Panc1 (cell line): ENCODE measurements at regions not wholly inside any gene's neighbourhood (a gene's known extent, or its start where the extent isn't known, plus 50 kb on each side); places are given as distances from the start of the nearest gene placed in this dataset.

ENCODE experiments used
- ATAC-seq: fragments of 200-7000 bp; cut with Tn5 transposase; 2 replicates; pipeline ENCODE4 v1.9.1; 2020; ENCODE audit warnings: mild to moderate bottlenecking, moderate library complexity
- BruUV-seq: library from RNA; stranded (reverse); fragments of 400-500 nt; replicated peaks from 2 replicates; lab custom pipeline; 2021; lab: Mats Ljungman, UMichigan
- CTCF ChIA-PET: fragments of 300-600 bp; sonication (Branson Sonifier 250); formaldehyde crosslinking; loops from one replicate; lab custom pipeline; 2022; ENCODE audit warnings: antibody characterized with exemption; lab: Charles Lee
- POLR2A ChIA-PET: fragments of 300-600 bp; sonication (Branson Sonifier 250); formaldehyde crosslinking; loops from one replicate; lab custom pipeline; 2022; ENCODE audit warnings: antibody characterized with exemption; lab: Charles Lee
- DNase-seq: peaks from one replicate; pipeline ENCODE4 v3.0.0-alpha.2; 2010; ENCODE audit warnings: low read depth, low spot score
- H3K27ac ChIP-seq: 2 replicates; pipeline ENCODE4 v1.5.1; 2011; ENCODE audit warnings: mild to moderate bottlenecking, low read length, inconsistent platforms
- H3K27me3 ChIP-seq: fragments of 200-500 bp; sonication (Bioruptor generic); 2 replicates; pipeline ENCODE4 v1.6.0; 2014; ENCODE audit warnings: low read length, inconsistent platforms; ENCODE audit not compliant: control insufficient read depth, insufficient read depth
- H3K36me3 ChIP-seq: fragments of 200-500 bp; sonication (Bioruptor generic); 2 replicates; pipeline ENCODE4 v1.5.1; 2014; ENCODE audit warnings: inconsistent platforms, mild to moderate bottlenecking, low read length, moderate library complexity; ENCODE audit not compliant: control insufficient read depth, insufficient read depth
- H3K4me1 ChIP-seq: 2 replicates; pipeline ENCODE4 v1.5.1; 2011; ENCODE audit warnings: inconsistent platforms, mild to moderate bottlenecking, low read length, moderate library complexity; ENCODE audit not compliant: control insufficient read depth, insufficient read depth
- H3K4me3 ChIP-seq, 2 experiments: 2 replicates each; pipeline ENCODE4 v1.5.1; 2011 to 2012; ENCODE audit warnings: low read depth in 2 of 2, low read length in 2 of 2, mild to moderate bottlenecking in 2 of 2, inconsistent platforms in 1 of 2, moderate library complexity in 1 of 2
- H3K9me3 ChIP-seq: fragments of 200-500 bp; sonication (Bioruptor generic); 2 replicates; pipeline ENCODE4 v1.5.1; 2014; ENCODE audit warnings: low read depth, mild to moderate bottlenecking, inconsistent platforms, low read length, moderate library complexity; ENCODE audit not compliant: control insufficient read depth, insufficient read depth
- POLR2AphosphoS5 ChIP-seq: IDR thresholded peaks from 2 replicates; pipeline ENCODE4 v1.6.1; 2012; ENCODE audit warnings: mild to moderate bottlenecking, low read depth, low read length, moderate library complexity
- SIN3A ChIP-seq: IDR thresholded peaks from 2 replicates; pipeline ENCODE4 v1.6.1; 2012; ENCODE audit warnings: low read depth, mild to moderate bottlenecking, low read length, moderate library complexity, borderline replicate concordance; ENCODE audit not compliant: insufficient read depth
- TCF7L2 ChIP-seq: IDR thresholded peaks from 2 replicates; pipeline ENCODE4 v1.6.1; 2011; ENCODE audit warnings: mild to moderate bottlenecking, low read depth, low read length, inconsistent platforms
- in situ Hi-C: cut with HindIII; loops from 2 replicates; pipeline ENCODE4 v1.10.0; 2016; ENCODE audit warnings: low sequenced_read_pairs, low pct_unique_long_range_greater_than_20kb
- intact Hi-C: fragments of 100-400 bp; cut with micrococcal nuclease; formaldehyde crosslinking; loops from one replicate; pipeline ENCODE4 v1.10.0; 2022; ENCODE audit not compliant: unreplicated experiment
- TF ChIP-seq, protein P1 (sequence below), 2 experiments: IDR thresholded peaks; 2 replicates each; pipeline ENCODE4 v1.6.1; 2011 to 2012; ENCODE audit warnings: low read depth in 2 of 2, control low read depth in 1 of 2, low read length in 1 of 2, mild to moderate bottlenecking in 1 of 2, moderate library complexity in 1 of 2; ENCODE audit not compliant: insufficient read depth in 1 of 2
- TF ChIP-seq, protein P2 (sequence below): fragments of 450-650 bp; IDR thresholded peaks from 2 replicates; pipeline ENCODE4 v1.5.1; 2017; ENCODE audit warnings: mild to moderate bottlenecking

DNA sequence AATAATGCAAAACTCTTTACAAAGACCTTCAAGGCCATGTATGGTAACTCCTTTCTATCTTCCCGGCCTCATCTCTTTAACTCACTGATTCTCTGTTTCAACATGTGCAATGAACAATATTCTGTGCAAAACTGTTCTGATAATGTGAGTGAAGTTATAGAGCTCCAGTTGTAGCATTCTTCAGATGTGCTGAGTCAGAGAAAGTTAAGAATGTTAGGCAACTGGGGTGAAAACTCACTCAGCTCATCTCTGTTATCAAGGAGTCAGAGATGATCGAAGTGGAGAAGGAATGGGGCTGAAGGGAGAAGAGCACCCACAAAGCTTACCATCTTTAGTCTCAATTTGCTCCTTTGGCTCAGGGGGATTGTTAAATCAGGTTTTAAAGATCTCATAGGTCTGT lies 344.7 kb upstream of the NPSR1 start:
- BruUV-seq: no TSS peak
- Histone ChIP-seq H3K27me3 (no peaks in the 10 kb centered on the region), H3K4me1 (no peaks in the 10 kb centered on the region), H3K36me3 (no peaks in the 10 kb centered on the region), H3K9me3 (no peaks in the 10 kb centered on the region), H3K4me3 (no peak overlapping the region), H3K27ac (no peak overlapping the region)
- ATAC-seq (no peak), DNase-seq (no peak)
- CTCF ChIA-PET: no interaction called here
- no peak for TF ChIP-seq SIN3A
- TF ChIP-seq TCF7L2: no peak
- no peak for TF ChIP-seq POLR2AphosphoS5
- TF ChIP-seq, protein P1, sequence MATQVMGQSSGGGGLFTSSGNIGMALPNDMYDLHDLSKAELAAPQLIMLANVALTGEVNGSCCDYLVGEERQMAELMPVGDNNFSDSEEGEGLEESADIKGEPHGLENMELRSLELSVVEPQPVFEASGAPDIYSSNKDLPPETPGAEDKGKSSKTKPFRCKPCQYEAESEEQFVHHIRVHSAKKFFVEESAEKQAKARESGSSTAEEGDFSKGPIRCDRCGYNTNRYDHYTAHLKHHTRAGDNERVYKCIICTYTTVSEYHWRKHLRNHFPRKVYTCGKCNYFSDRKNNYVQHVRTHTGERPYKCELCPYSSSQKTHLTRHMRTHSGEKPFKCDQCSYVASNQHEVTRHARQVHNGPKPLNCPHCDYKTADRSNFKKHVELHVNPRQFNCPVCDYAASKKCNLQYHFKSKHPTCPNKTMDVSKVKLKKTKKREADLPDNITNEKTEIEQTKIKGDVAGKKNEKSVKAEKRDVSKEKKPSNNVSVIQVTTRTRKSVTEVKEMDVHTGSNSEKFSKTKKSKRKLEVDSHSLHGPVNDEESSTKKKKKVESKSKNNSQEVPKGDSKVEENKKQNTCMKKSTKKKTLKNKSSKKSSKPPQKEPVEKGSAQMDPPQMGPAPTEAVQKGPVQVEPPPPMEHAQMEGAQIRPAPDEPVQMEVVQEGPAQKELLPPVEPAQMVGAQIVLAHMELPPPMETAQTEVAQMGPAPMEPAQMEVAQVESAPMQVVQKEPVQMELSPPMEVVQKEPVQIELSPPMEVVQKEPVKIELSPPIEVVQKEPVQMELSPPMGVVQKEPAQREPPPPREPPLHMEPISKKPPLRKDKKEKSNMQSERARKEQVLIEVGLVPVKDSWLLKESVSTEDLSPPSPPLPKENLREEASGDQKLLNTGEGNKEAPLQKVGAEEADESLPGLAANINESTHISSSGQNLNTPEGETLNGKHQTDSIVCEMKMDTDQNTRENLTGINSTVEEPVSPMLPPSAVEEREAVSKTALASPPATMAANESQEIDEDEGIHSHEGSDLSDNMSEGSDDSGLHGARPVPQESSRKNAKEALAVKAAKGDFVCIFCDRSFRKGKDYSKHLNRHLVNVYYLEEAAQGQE (IDR thresholded peaks at IDR 0.05; ENCODE audit: insufficient read depth in 1 of 2, low read depth in 2 of 2, low read length in 1 of 2): no peak
- intact Hi-C loops (no loop called here), in situ Hi-C loops (no loop called here)
- POLR2A ChIA-PET: no interaction called here

DNA sequence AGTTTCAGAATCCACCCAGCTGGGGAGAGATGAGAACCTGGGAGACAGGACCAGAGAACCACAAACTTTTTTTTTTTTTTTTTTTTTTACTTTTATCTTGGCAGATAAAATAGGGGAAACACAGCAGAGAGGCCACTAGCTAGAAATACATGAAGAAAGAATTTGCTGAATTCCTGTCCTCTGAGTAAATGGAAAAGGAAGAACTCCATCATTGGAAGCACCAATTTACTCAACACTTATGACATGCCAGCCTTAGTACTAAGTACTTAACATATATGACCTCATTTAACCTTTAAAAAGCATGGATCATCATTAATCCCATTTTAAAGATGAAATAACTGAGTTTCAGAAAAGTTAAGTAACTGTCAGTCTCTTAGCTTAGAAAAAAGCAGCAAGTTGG lies 343.0 kb upstream of the NPSR1 start:
- in situ Hi-C loops: no loop called here
- no peak for ATAC-seq

More for the DNA sequence above, 343.0 kb upstream of the NPSR1 start:
- ChIA-PET POLR2A (no interaction called here), CTCF (no interaction called here)
- BruUV-seq: no TSS peak
- no peaks in the 10 kb centered on the region for H3K9me3 ChIP-seq
- H3K27ac ChIP-seq: no peak overlapping the region
- H3K27me3 ChIP-seq: no peaks in the 10 kb centered on the region
- no peak for DNase-seq
- H3K4me3 ChIP-seq: no peak overlapping the region
- H3K4me1 ChIP-seq: no peaks in the 10 kb centered on the region
- intact Hi-C loops: no loop called here
- H3K36me3 ChIP-seq: no peaks in the 10 kb centered on the region
- TF ChIP-seq SIN3A: no peak
- TF ChIP-seq, protein P2, sequence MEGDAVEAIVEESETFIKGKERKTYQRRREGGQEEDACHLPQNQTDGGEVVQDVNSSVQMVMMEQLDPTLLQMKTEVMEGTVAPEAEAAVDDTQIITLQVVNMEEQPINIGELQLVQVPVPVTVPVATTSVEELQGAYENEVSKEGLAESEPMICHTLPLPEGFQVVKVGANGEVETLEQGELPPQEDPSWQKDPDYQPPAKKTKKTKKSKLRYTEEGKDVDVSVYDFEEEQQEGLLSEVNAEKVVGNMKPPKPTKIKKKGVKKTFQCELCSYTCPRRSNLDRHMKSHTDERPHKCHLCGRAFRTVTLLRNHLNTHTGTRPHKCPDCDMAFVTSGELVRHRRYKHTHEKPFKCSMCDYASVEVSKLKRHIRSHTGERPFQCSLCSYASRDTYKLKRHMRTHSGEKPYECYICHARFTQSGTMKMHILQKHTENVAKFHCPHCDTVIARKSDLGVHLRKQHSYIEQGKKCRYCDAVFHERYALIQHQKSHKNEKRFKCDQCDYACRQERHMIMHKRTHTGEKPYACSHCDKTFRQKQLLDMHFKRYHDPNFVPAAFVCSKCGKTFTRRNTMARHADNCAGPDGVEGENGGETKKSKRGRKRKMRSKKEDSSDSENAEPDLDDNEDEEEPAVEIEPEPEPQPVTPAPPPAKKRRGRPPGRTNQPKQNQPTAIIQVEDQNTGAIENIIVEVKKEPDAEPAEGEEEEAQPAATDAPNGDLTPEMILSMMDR: no peak
- TF ChIP-seq, protein P1 (IDR thresholded peaks at IDR 0.05; ENCODE audit: insufficient read depth in 1 of 2, low read depth in 2 of 2, low read length in 1 of 2): no peak
- no peak for TF ChIP-seq POLR2AphosphoS5
- TF ChIP-seq TCF7L2: no peak
